Endodermal cell (in vitro differentiated cells): ENCODE measurements at regions not wholly inside any gene's neighbourhood (a gene's known extent, or its start where the extent isn't known, plus 50 kb on each side); places are given as distances from the start of the nearest gene placed in this dataset.
A peak's percentile ranks its signal among the peaks of the same experiment; 100 is the strongest.

Experiments
- DNase-seq: peaks from one replicate; pipeline ENCODE4 v3.0.0-alpha.2; 2017
- H3K27ac ChIP-seq: 2 replicates; pipeline ENCODE4 v1.5.1; 2013; ENCODE audit warnings: mild to moderate bottlenecking, low read depth, low read length, moderate library complexity
- H3K27me3 ChIP-seq: 2 replicates; pipeline ENCODE4 v1.6.1; 2013; ENCODE audit warnings: mild to moderate bottlenecking, low read length, moderate library complexity; ENCODE audit not compliant: insufficient read depth, control insufficient read depth, poor library complexity, severe bottlenecking
- H3K36me3 ChIP-seq: 2 replicates; pipeline ENCODE4 v1.7.0; 2013; ENCODE audit warnings: mild to moderate bottlenecking, low read length, moderate library complexity; ENCODE audit not compliant: control insufficient read depth, insufficient read depth
- H3K4me1 ChIP-seq: one replicate; pipeline ENCODE4 v1.7.0; 2013; ENCODE audit warnings: low read length; ENCODE audit not compliant: control insufficient read depth, insufficient read depth
- H3K4me3 ChIP-seq: 2 replicates; pipeline ENCODE4 v1.5.1; 2013; ENCODE audit warnings: mild to moderate bottlenecking, low read length, moderate library complexity
- H3K9ac ChIP-seq: 2 replicates; pipeline ENCODE4 v1.6.1; 2013; ENCODE audit warnings: mild to moderate bottlenecking, low read length, moderate library complexity; ENCODE audit not compliant: poor library complexity, severe bottlenecking; ENCODE audit errors: extremely low read depth
- H3K9me3 ChIP-seq: 2 replicates; pipeline ENCODE4 v1.6.1; 2013; ENCODE audit warnings: mild to moderate bottlenecking, low read length, moderate library complexity; ENCODE audit not compliant: control insufficient read depth
- H3K27ac Mint-ChIP-seq: 2 replicates; pipeline ENCODE4 v1.8.0; 2020; ENCODE audit warnings: mixed read lengths
- H3K27me3 Mint-ChIP-seq: 2 replicates; pipeline ENCODE4 v1.8.0; 2021; ENCODE audit warnings: mild to moderate bottlenecking, mixed read lengths; ENCODE audit not compliant: insufficient read depth
- H3K36me3 Mint-ChIP-seq: 2 replicates; pipeline ENCODE4 v1.8.0; 2020; ENCODE audit warnings: low read depth, mixed read lengths
- H3K4me1 Mint-ChIP-seq: 2 replicates; pipeline ENCODE4 v1.8.0; 2020; ENCODE audit warnings: mixed read lengths
- H3K4me3 Mint-ChIP-seq: 2 replicates; pipeline ENCODE4 v1.8.0; 2020; ENCODE audit warnings: mild to moderate bottlenecking, moderate library complexity, mixed read lengths
- H3K9me3 Mint-ChIP-seq: 2 replicates; pipeline ENCODE4 v1.8.0; 2020; ENCODE audit warnings: mild to moderate bottlenecking, mixed read lengths
- CTCF ChIP-seq: fragments of 200-600 bp; sonication (generic); conservative IDR thresholded peaks from 2 replicates; pipeline ENCODE4 v1.5.0; 2021; ENCODE audit warnings: antibody characterized with exemption, mild to moderate bottlenecking
- WGBS, 2 experiments: methylation state at CpG; one replicate each; pipeline versions ENCODE4 v1.1.5 to v1.1.7; 2013; ENCODE audit warnings: missing lambda C conversion rate in 2 of 2, mixed read lengths in 1 of 2; ENCODE audit not compliant: insufficient coverage in 1 of 2, insufficient read length in 1 of 2; 5-methylcytosine and 5-hydroxymethylcytosine counted together

DNA sequence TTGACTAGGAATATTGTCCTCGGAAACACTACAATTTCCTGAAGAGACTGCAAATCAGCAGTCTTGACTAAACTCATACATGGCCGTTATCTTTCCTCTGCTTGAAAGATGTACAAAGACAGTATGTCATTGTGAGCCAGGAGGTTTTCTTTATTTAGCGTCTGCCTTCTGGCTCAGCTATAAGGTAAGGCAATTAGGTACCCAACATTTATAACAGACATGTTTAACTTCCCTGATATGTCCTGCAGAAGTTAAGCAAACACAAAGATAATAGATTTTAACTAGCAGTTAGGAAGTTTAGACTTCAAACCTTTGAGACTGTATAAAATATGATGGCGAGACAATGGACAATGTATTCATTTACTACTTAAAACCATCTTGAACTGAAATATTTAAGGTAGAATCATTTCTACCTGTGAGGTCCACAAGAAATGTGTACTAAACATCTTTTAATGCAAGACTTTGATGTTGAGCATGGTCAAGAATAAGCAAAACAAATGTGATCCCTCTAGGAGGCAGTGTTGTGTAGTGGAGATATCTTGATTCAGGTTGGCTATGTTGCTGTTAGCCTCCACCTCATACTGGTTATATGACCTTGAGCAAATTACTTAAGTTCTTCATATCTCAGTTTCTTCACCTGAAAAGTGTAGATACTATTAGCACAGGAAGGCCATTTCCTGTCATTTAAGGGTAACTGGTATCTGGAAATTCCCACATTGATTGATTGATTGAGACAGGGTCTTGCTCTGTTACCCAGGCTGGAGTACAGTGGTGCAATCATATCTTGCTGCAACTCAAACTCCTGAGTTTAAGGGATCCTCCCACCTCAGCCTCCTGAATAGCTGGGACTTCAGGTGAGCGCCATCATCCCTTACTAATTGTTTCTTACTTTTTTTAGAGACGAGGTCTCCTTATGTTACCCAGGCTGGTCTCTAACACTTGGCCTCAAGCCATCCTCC lies 96.3 kb upstream of the EEA1 start:
- Mint-ChIP-seq H3K4me1 (peaks cover 58% of the 10 kb centered on the region), H3K27me3 (no peaks in the 10 kb centered on the region), H3K9me3 (no peaks in the 10 kb centered on the region), H3K27ac (no peak overlapping the region), H3K36me3 (peaks cover 2% of the 10 kb centered on the region), H3K4me3 (no peak overlapping the region)
- Histone ChIP-seq H3K4me1 (peaks cover 20% of the 10 kb centered on the region), H3K27me3 (no peaks in the 10 kb centered on the region), H3K9me3 (no peaks in the 10 kb centered on the region), H3K9ac (no peak overlapping the region), H3K36me3 (no peaks in the 10 kb centered on the region), H3K27ac (no peak overlapping the region), H3K4me3 (no peak overlapping the region)
- TF ChIP-seq CTCF: peak; percentile 82
- DNase-seq: no peak
- 88 to 91% methylated on average over 3 to 6 of the region's 6 CpGs for WGBS, 2 experiments

DNA sequence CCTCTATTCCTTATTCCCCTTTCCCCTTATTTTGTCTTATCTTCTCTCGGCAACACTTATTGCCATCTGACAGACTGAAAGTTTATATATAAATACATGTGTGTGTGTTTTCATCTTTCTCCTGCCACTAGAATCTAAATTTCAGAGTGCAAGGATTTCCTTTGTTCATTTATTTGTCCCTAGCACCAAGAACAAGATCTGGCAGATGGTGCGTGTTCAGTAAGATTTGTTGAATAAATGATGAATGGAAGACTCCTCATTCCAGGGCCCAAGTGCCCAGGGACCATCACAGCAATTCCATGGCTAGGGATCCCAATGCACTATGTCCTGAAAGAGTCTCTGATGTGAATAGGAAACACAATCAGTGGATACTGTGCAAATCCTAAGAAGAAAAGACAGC lies 97.9 kb upstream of the EEA1 start:
- Histone ChIP-seq H3K27me3 (no peaks in the 10 kb centered on the region), H3K4me1 (peaks cover 16% of the 10 kb centered on the region), H3K36me3 (no peaks in the 10 kb centered on the region), H3K27ac (no peak overlapping the region), H3K9ac (no peak overlapping the region), H3K9me3 (no peaks in the 10 kb centered on the region), H3K4me3 (no peak overlapping the region)
- Mint-ChIP-seq H3K4me1 (peaks cover 47% of the 10 kb centered on the region), H3K36me3 (peaks cover 2% of the 10 kb centered on the region), H3K9me3 (no peaks in the 10 kb centered on the region), H3K27me3 (no peaks in the 10 kb centered on the region), H3K4me3 (no peak overlapping the region), H3K27ac (no peak overlapping the region)
- no peak for DNase-seq
- WGBS, 2 experiments: 89 to 100% methylated on average over 1 of the region's 2 CpGs
- no peak for TF ChIP-seq CTCF

DNA sequence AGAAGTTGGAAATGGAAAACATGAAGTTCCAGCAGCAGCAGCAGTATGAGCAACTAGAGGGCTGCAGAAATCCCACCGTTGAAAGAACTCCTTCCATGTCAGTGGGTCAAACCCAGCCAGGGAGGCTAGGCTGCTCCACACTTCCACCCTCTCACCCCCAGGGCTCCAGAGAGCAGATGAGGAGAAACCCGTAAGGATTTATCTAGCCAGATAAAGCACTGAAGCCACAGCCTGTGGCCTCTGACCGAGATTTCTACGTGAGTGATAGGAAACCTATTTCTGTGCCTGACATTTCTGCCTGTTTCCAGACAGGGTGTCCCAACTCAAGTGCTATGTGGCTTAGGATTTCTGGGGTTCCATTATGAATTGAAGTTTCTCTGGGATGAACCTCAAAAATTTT lies 100.0 kb upstream of the EEA1 start:
- H3K4me1 Mint-ChIP-seq: peaks cover 32% of the 10 kb centered on the region
- Histone ChIP-seq H3K27ac (no peak overlapping the region), H3K4me1 (peaks cover 7% of the 10 kb centered on the region), H3K36me3 (no peaks in the 10 kb centered on the region), H3K9me3 (no peaks in the 10 kb centered on the region), H3K4me3 (no peak overlapping the region), H3K27me3 (no peaks in the 10 kb centered on the region), H3K9ac (no peak overlapping the region)
- H3K9me3 Mint-ChIP-seq: no peaks in the 10 kb centered on the region
- DNase-seq: no peak
- WGBS, 2 experiments: 83 to 87% methylated on average over 2 to 4 of the region's 4 CpGs
- H3K36me3 Mint-ChIP-seq: peaks cover 2% of the 10 kb centered on the region
- no peak overlapping the region for H3K27ac Mint-ChIP-seq
- H3K4me3 Mint-ChIP-seq: no peak overlapping the region
- peaks cover 1% of the 10 kb centered on the region for H3K27me3 Mint-ChIP-seq
- peak; percentile 60 for TF ChIP-seq CTCF
